ENCODE measurements at regions not wholly inside any gene's neighbourhood (a gene's known extent, or its start where the extent isn't known, plus 50 kb on each side); places are given as distances from the start of the nearest gene placed in this dataset.

DNA sequence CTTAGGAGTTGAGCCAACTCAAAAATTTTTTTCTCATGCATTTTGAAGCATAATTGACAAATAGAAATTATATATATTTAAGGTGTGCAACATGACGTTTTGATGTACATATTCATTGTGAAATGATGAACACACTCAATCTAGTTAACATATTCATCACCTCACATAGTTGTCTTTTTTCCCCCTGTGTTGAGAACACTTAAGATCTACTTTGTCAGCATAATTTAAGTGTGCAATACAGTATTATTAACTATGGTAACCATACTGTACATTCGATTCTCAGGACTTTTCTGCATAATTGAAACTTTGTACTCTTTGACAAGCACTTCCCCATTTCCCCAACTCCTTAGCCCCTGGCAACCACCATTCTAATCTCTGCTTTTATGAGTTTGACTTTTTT is 192.2 kb upstream of the ZKSCAN2 start:
- no peaks in the 10 kb centered on the region for H3K27me3 ChIP-seq (ENCODE audit: insufficient read depth, low read length)
- WGBS, result 95% methylated on average over 1 of the region's 2 CpGs

DNA sequence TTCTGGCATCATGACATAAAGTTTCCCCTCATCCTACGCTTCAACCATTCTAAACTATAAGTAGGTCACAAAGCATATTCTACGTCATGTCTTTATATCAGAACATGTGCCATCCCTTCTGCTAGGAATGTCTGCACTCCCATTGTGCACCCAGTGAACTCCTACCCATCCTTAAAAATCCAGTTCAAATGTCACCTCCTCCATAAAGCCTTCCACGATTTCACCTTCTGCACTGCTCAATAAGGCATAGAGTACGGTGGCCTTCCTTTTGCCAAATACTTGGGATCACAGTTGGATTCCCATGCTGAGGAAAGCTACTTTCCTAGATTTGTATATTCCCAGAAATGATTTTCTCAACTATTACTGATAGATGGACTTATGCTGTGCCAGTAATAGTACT is 186.3 kb upstream of the ZKSCAN2 start:
- Histone ChIP-seq H3K4me1 (ENCODE audit: insufficient read depth, low read length) (no peaks in the 10 kb centered on the region), H3K36me3 (ENCODE audit: insufficient read depth, low read length) (no peaks in the 10 kb centered on the region), H3K9me3 (ENCODE audit: insufficient read depth, low read depth, low read length) (peaks cover 8% of the 10 kb centered on the region; the same call in 1 of the 2 replicates), H3K9ac (ENCODE audit: low read depth, low read length) (no peak overlapping the region), H3K27me3 (ENCODE audit: insufficient read depth, low read length) (no peaks in the 10 kb centered on the region), H3K27ac (ENCODE audit: low read depth, low read length) (no peak overlapping the region), H3K4me3 (ENCODE audit: low read length) (no peak overlapping the region)
- 82% methylated on average over 4 of the region's 4 CpGs for WGBS

More for the DNA sequence above, 192.2 kb upstream of the ZKSCAN2 start:
- no peaks in the 10 kb centered on the region for H3K4me1 ChIP-seq (ENCODE audit: insufficient read depth, low read length)
- no peaks in the 10 kb centered on the region for H3K36me3 ChIP-seq (ENCODE audit: insufficient read depth, low read length)
- H3K4me3 ChIP-seq (ENCODE audit: low read length), result no peak overlapping the region
- H3K9ac ChIP-seq (ENCODE audit: low read depth, low read length), result no peak overlapping the region
- H3K27ac ChIP-seq (ENCODE audit: low read depth, low read length), result no peak overlapping the region
- peaks cover 8% of the 10 kb centered on the region; the same call in 1 of the 2 replicates for H3K9me3 ChIP-seq (ENCODE audit: insufficient read depth, low read depth, low read length)

DNA sequence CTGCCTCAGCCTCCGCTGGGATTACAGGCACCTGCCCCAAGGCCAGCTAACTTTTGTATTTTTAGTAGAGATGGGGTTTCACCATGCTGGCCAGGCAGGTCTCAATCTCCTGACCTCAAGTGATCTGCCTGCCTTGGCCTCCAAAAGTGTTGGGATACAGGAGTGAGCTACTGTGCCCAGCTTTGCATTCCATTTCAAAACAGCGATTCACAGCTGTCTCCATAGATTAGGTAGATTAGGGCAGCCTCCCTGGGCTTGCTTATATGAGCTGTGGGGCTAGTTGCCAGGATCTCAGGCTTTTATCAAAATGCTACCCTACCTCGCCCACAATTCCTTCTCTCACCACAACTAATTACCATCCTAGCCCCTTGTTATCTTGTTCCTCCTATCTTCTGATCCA is 176.4 kb upstream of the ZKSCAN2 start:
- H3K9me3 ChIP-seq (ENCODE audit: insufficient read depth, low read depth, low read length), result no peaks in the 10 kb centered on the region
- WGBS, result 79% methylated on average over 3 of the region's 3 CpGs
- no peak overlapping the region for H3K27ac ChIP-seq (ENCODE audit: low read depth, low read length)
- H3K27me3 ChIP-seq (ENCODE audit: insufficient read depth, low read length), result no peaks in the 10 kb centered on the region
- no peak overlapping the region for H3K4me3 ChIP-seq (ENCODE audit: low read length)
- 0 out of 2 replicates have a peak, but pooled peaks cover 2% of the 10 kb centered on the region for H3K4me1 ChIP-seq (ENCODE audit: insufficient read depth, low read length)
- H3K36me3 ChIP-seq (ENCODE audit: insufficient read depth, low read length), result no peaks in the 10 kb centered on the region
- no peak overlapping the region for H3K9ac ChIP-seq (ENCODE audit: low read depth, low read length)

DNA sequence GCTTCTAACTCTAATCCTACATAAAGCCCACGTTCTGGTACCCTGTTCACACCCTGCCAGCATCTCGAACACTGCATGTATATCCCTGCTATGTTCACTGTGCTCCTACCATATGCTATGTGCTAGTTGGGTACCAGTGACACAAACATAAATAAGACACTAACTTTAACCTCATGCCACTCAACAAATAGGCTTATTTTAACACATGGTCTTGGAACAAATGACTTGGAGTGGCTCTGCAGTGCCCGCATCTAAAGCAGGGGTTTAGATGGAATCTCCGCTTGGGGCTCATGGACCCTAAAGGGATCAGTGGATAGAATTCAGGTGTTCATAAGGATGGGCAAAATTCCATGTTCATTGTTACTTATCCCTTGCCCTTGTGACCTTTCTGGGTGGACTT is 175.7 kb upstream of the ZKSCAN2 start:
- Histone ChIP-seq H3K4me1 (ENCODE audit: insufficient read depth, low read length) (0 out of 2 replicates have a peak, but pooled peaks cover 2% of the 10 kb centered on the region), H3K27ac (ENCODE audit: low read depth, low read length) (no peak overlapping the region), H3K9ac (ENCODE audit: low read depth, low read length) (no peak overlapping the region), H3K4me3 (ENCODE audit: low read length) (no peak overlapping the region), H3K36me3 (ENCODE audit: insufficient read depth, low read length) (no peaks in the 10 kb centered on the region), H3K9me3 (ENCODE audit: insufficient read depth, low read depth, low read length) (no peaks in the 10 kb centered on the region), H3K27me3 (ENCODE audit: insufficient read depth, low read length) (no peaks in the 10 kb centered on the region)
- 88% methylated on average over 4 of the region's 4 CpGs for WGBS

DNA sequence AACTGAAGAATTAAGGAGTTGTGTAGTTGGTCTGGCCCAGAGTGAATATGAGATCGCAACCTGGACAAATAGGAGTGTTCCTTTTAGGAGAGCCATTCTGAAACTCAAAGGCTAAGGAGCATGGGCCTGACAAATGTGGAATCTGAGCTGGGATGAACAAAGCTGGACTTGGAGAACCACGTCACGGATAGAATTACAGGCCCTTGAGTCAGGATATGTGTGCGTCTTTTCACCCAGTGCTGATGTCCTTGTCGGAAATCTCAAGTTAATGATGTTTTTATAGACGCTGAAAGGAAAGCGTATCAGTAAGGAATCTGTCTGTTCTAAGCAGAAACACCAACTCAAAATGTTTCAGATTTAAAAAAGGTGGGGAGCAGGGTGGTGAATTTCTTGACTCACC is 173.8 kb upstream of the ZKSCAN2 start:
- Histone ChIP-seq H3K4me1 (ENCODE audit: insufficient read depth, low read length) (0 out of 2 replicates have a peak, but pooled peaks cover 2% of the 10 kb centered on the region), H3K9me3 (ENCODE audit: insufficient read depth, low read depth, low read length) (0 out of 2 replicates have a peak, but pooled peaks cover 7% of the 10 kb centered on the region), H3K9ac (ENCODE audit: low read depth, low read length) (no peak overlapping the region), H3K27me3 (ENCODE audit: insufficient read depth, low read length) (no peaks in the 10 kb centered on the region), H3K36me3 (ENCODE audit: insufficient read depth, low read length) (no peaks in the 10 kb centered on the region), H3K27ac (ENCODE audit: low read depth, low read length) (no peak overlapping the region), H3K4me3 (ENCODE audit: low read length) (no peak overlapping the region)
- 96% methylated on average over 7 of the region's 7 CpGs for WGBS

DNA sequence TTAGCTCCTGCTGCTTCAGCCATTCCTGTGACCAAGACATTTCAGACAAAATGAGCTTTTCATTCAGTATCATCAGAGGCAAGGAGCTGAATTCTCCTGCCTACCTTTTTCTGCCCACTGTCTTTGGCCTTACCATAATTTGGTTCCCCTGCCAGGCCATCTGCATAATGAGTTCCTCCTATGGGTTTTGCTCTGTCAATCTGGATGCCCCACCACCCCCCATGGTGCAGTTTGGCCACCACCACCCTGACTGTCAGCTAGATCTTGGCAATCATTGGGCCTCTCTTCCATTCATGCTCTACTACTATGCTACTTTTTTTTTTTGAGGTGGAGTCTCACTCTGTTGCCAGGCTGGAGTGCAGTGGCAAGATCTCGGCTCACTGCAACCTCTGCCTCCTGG is 169.2 kb upstream of the ZKSCAN2 start:
- WGBS, result 91% methylated on average over 1 of the region's 1 CpG
- no peaks in the 10 kb centered on the region for H3K27me3 ChIP-seq (ENCODE audit: insufficient read depth, low read length)
- H3K4me3 ChIP-seq (ENCODE audit: low read length), result no peak overlapping the region
- H3K36me3 ChIP-seq (ENCODE audit: insufficient read depth, low read length), result no peaks in the 10 kb centered on the region
- H3K4me1 ChIP-seq (ENCODE audit: insufficient read depth, low read length), result no peaks in the 10 kb centered on the region
- 0 out of 2 replicates have a peak, but pooled peaks cover 7% of the 10 kb centered on the region for H3K9me3 ChIP-seq (ENCODE audit: insufficient read depth, low read depth, low read length)
- no peak overlapping the region for H3K9ac ChIP-seq (ENCODE audit: low read depth, low read length)
- no peak overlapping the region for H3K27ac ChIP-seq (ENCODE audit: low read depth, low read length)

DNA sequence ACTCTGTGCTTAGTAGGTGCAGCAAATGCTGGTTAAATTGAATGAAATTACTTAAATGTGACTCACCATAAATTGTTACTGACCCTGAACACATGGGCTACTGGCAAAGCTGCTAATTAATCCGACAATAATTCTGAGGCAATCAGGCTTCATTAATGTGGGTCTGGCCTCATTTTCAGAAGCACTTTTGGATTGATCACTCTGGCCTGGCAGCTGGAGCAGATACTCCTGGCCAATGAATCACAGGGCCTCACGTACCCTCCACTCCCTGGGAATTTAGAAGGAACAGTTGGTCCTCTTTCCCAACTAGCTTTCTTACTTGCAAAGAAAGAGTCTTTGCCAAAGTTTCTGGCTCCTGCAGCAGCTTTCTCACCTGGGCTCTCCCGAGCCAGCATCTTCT is 162.0 kb upstream of the ZKSCAN2 start:
- H3K9me3 ChIP-seq (ENCODE audit: insufficient read depth, low read depth, low read length), result no peaks in the 10 kb centered on the region
- H3K4me1 ChIP-seq (ENCODE audit: insufficient read depth, low read length), result no peaks in the 10 kb centered on the region
- H3K36me3 ChIP-seq (ENCODE audit: insufficient read depth, low read length), result no peaks in the 10 kb centered on the region
- no peak overlapping the region for H3K9ac ChIP-seq (ENCODE audit: low read depth, low read length)
- no peaks in the 10 kb centered on the region for H3K27me3 ChIP-seq (ENCODE audit: insufficient read depth, low read length)
- no peak overlapping the region for H3K4me3 ChIP-seq (ENCODE audit: low read length)
- 86% methylated on average over 3 of the region's 3 CpGs for WGBS
- no peak overlapping the region for H3K27ac ChIP-seq (ENCODE audit: low read depth, low read length)

DNA sequence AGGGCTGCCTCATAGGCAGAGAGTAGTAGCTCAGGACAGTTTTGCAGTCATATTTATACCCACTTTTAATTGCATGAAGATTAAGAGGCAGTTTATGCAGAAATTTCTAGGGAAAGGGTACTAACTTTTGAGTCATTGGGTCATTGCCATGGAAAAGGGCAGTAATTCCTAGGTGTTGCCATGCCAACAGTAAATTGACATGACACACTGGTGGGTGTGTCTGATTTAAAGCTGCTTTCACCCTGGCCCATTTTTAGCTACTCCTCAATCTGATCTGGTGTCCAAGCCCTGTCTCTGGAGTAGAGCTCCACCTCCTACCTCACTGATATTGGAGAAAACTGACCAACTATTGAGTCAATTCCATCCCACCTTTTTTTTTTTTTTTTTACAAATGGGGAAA is 161.5 kb upstream of the ZKSCAN2 start:
- Histone ChIP-seq H3K27me3 (ENCODE audit: insufficient read depth, low read length) (no peaks in the 10 kb centered on the region), H3K9ac (ENCODE audit: low read depth, low read length) (no peak overlapping the region), H3K27ac (ENCODE audit: low read depth, low read length) (no peak overlapping the region), H3K9me3 (ENCODE audit: insufficient read depth, low read depth, low read length) (no peaks in the 10 kb centered on the region), H3K4me1 (ENCODE audit: insufficient read depth, low read length) (no peaks in the 10 kb centered on the region), H3K4me3 (ENCODE audit: low read length) (no peak overlapping the region), H3K36me3 (ENCODE audit: insufficient read depth, low read length) (no peaks in the 10 kb centered on the region)

DNA sequence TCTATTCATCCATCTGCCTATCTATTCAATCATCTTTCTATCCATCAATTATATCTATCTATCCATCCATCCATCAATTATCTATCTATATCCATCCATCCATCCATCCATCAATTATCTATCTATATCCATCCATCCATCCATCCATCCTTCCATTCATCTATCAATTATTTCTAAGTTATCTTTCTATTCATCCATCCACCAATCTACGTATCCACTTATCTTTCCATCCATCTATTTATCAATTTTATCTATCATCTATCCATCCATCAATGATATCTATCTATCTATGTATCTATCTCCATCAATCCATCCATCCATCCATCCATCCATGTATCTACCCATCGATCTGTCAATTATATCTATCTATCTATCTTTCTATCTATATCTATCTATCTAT is 158.4 kb upstream of the ZKSCAN2 start:
- no peaks in the 10 kb centered on the region for H3K27me3 ChIP-seq (ENCODE audit: insufficient read depth, low read length)
- 93% methylated on average over 2 of the region's 2 CpGs for WGBS
- H3K9ac ChIP-seq (ENCODE audit: low read depth, low read length), result no peak overlapping the region
- no peak overlapping the region for H3K4me3 ChIP-seq (ENCODE audit: low read length)
- no peaks in the 10 kb centered on the region for H3K9me3 ChIP-seq (ENCODE audit: insufficient read depth, low read depth, low read length)
- H3K36me3 ChIP-seq (ENCODE audit: insufficient read depth, low read length), result no peaks in the 10 kb centered on the region
- no peak overlapping the region for H3K27ac ChIP-seq (ENCODE audit: low read depth, low read length)
- H3K4me1 ChIP-seq (ENCODE audit: insufficient read depth, low read length), result peaks cover 9% of the 10 kb centered on the region; the same call in 1 of the 2 replicates

DNA sequence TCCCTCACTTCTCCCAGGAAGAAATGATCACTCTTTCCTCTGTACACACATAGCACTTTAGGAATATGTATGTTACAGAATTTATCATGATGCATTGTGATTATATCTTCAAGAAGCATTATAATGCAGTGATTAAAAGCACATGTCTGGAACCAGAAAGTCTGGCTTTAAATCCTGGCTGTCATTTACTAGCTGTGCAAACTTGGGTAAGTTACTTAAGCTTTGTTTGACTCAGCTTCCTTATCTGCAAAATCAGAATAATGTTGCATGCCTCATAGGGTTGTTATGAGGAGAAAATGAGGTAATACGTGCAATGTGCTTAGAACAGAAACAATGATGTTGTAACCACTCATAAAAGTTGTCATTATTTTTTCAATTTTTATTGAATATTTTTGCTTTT is 156.3 kb upstream of the ZKSCAN2 start:
- Histone ChIP-seq H3K4me1 (ENCODE audit: insufficient read depth, low read length) (peaks cover 9% of the 10 kb centered on the region; the same call in 1 of the 2 replicates), H3K4me3 (ENCODE audit: low read length) (no peak overlapping the region), H3K9me3 (ENCODE audit: insufficient read depth, low read depth, low read length) (no peaks in the 10 kb centered on the region), H3K9ac (ENCODE audit: low read depth, low read length) (no peak overlapping the region), H3K27ac (ENCODE audit: low read depth, low read length) (no peak overlapping the region), H3K27me3 (ENCODE audit: insufficient read depth, low read length) (no peaks in the 10 kb centered on the region), H3K36me3 (ENCODE audit: insufficient read depth, low read length) (no peaks in the 10 kb centered on the region)
- WGBS, result 88% methylated on average over 1 of the region's 1 CpG

DNA sequence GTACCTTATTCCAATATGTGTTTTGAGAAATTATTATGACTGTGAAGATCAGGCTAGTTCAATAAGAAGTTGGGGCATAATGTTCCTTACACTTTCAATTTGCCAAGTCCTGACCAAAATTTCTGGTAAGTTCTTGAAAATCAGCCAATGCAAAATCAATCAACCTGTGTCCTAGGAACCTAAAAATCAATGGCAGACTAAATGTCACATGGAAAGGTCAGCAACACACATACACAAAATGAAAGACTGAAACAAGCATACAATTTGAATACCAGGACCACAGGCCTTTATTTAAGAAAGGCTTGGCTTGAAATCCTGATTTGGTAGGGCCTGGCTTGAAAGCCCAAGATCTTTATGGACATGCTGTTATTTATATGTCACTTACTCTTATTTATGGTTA is 155.5 kb upstream of the ZKSCAN2 start:
- H3K4me3 ChIP-seq (ENCODE audit: low read length), result no peak overlapping the region
- no peaks in the 10 kb centered on the region for H3K36me3 ChIP-seq (ENCODE audit: insufficient read depth, low read length)
- H3K9me3 ChIP-seq (ENCODE audit: insufficient read depth, low read depth, low read length), result no peaks in the 10 kb centered on the region
- peaks cover 9% of the 10 kb centered on the region; the same call in 1 of the 2 replicates for H3K4me1 ChIP-seq (ENCODE audit: insufficient read depth, low read length)
- H3K9ac ChIP-seq (ENCODE audit: low read depth, low read length), result no peak overlapping the region
- no peak overlapping the region for H3K27ac ChIP-seq (ENCODE audit: low read depth, low read length)
- H3K27me3 ChIP-seq (ENCODE audit: insufficient read depth, low read length), result no peaks in the 10 kb centered on the region

DNA sequence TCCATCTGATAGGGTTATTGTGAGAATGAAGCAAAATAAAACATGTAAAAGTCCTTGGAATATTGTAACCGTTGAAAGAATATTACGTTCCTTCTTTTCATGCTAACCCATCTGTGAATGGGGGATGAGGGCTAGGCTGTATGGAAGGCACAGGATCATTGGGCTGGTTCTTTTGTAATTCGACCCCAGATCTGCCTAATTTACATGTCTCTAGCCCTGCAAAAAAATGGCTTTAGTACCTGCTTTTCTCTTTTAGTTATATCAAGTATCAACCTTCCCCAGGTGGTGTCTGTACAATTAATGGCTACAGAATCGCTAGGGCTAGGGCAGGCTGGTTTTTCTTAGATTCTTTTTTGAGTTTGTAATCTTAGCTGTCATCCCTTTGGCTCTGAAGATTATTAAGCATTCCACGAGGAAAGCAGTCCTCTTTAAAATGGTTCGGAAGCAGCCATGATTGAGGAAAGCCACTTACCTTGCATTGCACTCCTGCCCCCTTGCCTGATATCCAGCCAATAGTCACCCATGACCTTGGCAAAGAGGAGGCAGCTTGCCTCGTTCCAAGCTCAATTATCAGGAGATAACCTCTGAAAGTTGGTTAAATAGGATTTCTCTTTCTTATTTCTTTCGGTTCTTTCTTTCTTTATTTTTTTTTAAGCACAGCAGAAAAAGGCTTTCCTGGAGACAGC is 153.9 kb upstream of the ZKSCAN2 start:
- no peaks in the 10 kb centered on the region for H3K27me3 ChIP-seq (ENCODE audit: insufficient read depth, low read length)
- WGBS, result 69% methylated on average over 7 of the region's 8 CpGs
- peaks cover 9% of the 10 kb centered on the region; the same call in 1 of the 2 replicates for H3K4me1 ChIP-seq (ENCODE audit: insufficient read depth, low read length)
- H3K4me3 ChIP-seq (ENCODE audit: low read length), result no peak overlapping the region
- H3K27ac ChIP-seq (ENCODE audit: low read depth, low read length), result no peak overlapping the region
- peak overlapping the region; percentile 22; the same call in 1 of the 2 replicates for H3K9ac ChIP-seq (ENCODE audit: low read depth, low read length)
- H3K36me3 ChIP-seq (ENCODE audit: insufficient read depth, low read length), result no peaks in the 10 kb centered on the region
- no peaks in the 10 kb centered on the region for H3K9me3 ChIP-seq (ENCODE audit: insufficient read depth, low read depth, low read length)
